ENCODE measurements at regions not wholly inside any gene's neighbourhood (a gene's known extent, or its start where the extent isn't known, plus 50 kb on each side); places are given as distances from the start of the nearest gene placed in this dataset.

GRCh38 chr11:91158297-91158696 lies 935.4 kb upstream of the CHORDC1 start:
- Histone ChIP-seq H3K9me3 (ENCODE audit: severe bottlenecking) (no peaks in the 10 kb centered on the region), H3K4me3 (ENCODE audit: low read depth, low read length) (no peak overlapping the region), H3K27me3 (ENCODE audit: insufficient read depth, low read depth, severe bottlenecking) (no peaks in the 10 kb centered on the region)

GRCh38 chr11:91156041-91156440 lies 933.2 kb upstream of the CHORDC1 start:
- Histone ChIP-seq H3K9me3 (ENCODE audit: severe bottlenecking) (peaks cover 4% of the 10 kb centered on the region), H3K27ac (no peak overlapping the region), H3K4me3 (ENCODE audit: low read depth, low read length) (no peak overlapping the region), H3K36me3 (no peaks in the 10 kb centered on the region), H3K27me3 (ENCODE audit: insufficient read depth, low read depth, severe bottlenecking) (no peaks in the 10 kb centered on the region)
- TF ChIP-seq CTCF (IDR thresholded peaks at IDR 0.05; ENCODE audit: low read depth, low read length) = no peak
- DNase-seq = no peak

More at GRCh38 chr11:91158297-91158696, 935.4 kb upstream of the CHORDC1 start:
- H3K27ac ChIP-seq = no peak overlapping the region
- no peaks in the 10 kb centered on the region for H3K36me3 ChIP-seq
- TF ChIP-seq CTCF (IDR thresholded peaks at IDR 0.05; ENCODE audit: low read depth, low read length) = no peak
- DNase-seq = no peak

GRCh38 chr11:91147885-91148284 lies 925.0 kb upstream of the CHORDC1 start:
- Histone ChIP-seq H3K4me3 (ENCODE audit: low read depth, low read length) (no peak overlapping the region), H3K27me3 (ENCODE audit: insufficient read depth, low read depth, severe bottlenecking) (no peaks in the 10 kb centered on the region), H3K9me3 (ENCODE audit: severe bottlenecking) (peaks cover 4% of the 10 kb centered on the region), H3K36me3 (no peaks in the 10 kb centered on the region), H3K27ac (no peak overlapping the region)
- no peak for TF ChIP-seq CTCF (IDR thresholded peaks at IDR 0.05; ENCODE audit: low read depth, low read length)
- no peak for DNase-seq

- Histone ChIP-seq H3K4me3 (ENCODE audit: low read depth, low read length) (no peak overlapping the region), H3K36me3 (no peaks in the 10 kb centered on the region), H3K27me3 (ENCODE audit: insufficient read depth, low read depth, severe bottlenecking) (no peaks in the 10 kb centered on the region), H3K9me3 (ENCODE audit: severe bottlenecking) (no peaks in the 10 kb centered on the region), H3K27ac (no peak overlapping the region)
- no peak for TF ChIP-seq CTCF (IDR thresholded peaks at IDR 0.05; ENCODE audit: low read depth, low read length)
- DNase-seq = no peak
Measured at GRCh38 chr11:91141655-91142054, 918.8 kb upstream of the CHORDC1 start.

- Histone ChIP-seq H3K4me3 (ENCODE audit: low read depth, low read length) (no peak overlapping the region), H3K27me3 (ENCODE audit: insufficient read depth, low read depth, severe bottlenecking) (no peaks in the 10 kb centered on the region), H3K36me3 (no peaks in the 10 kb centered on the region), H3K9me3 (ENCODE audit: severe bottlenecking) (no peaks in the 10 kb centered on the region), H3K27ac (no peak overlapping the region)
- no peak for TF ChIP-seq CTCF (IDR thresholded peaks at IDR 0.05; ENCODE audit: low read depth, low read length)
- DNase-seq = no peak
Measured at GRCh38 chr11:91136631-91137030, 913.8 kb upstream of the CHORDC1 start.

GRCh38 chr11:91133361-91133760 lies 910.5 kb upstream of the CHORDC1 start:
- no peaks in the 10 kb centered on the region for H3K36me3 ChIP-seq
- no peak for TF ChIP-seq CTCF (IDR thresholded peaks at IDR 0.05; ENCODE audit: low read depth, low read length)
- H3K27ac ChIP-seq = no peak overlapping the region
- no peaks in the 10 kb centered on the region for H3K27me3 ChIP-seq (ENCODE audit: insufficient read depth, low read depth, severe bottlenecking)
- DNase-seq = no peak
- no peaks in the 10 kb centered on the region for H3K9me3 ChIP-seq (ENCODE audit: severe bottlenecking)
- no peak overlapping the region for H3K4me3 ChIP-seq (ENCODE audit: low read depth, low read length)

Data from WERI-Rb-1 (cell line).